Stomach (tissue), 4 donors: ENCODE measurements at regions not wholly inside any gene's neighbourhood (a gene's known extent, or its start where the extent isn't known, plus 50 kb on each side); places are given as distances from the start of the nearest gene placed in this dataset.

ENCODE experiments used
- CTCF ChIP-seq, 7 experiments: fragments of 450-650 bp in 4 of 7; fragments of 200-600 bp in 3 of 7; sonication (generic) in 3 of 7; IDR thresholded peaks; one replicate each; pipeline ENCODE4 v1.5.1; 2016 to 2019; ENCODE audit warnings: antibody characterized with exemption in 7 of 7, control low read depth in 2 of 7, mild to moderate bottlenecking in 1 of 7
- POLR2AphosphoS5 ChIP-seq, 3 donors: sonication (generic); formaldehyde crosslinking; IDR thresholded peaks; one replicate each; pipeline ENCODE4 v1.6.1; 2016; ENCODE audit warnings: antibody characterized with exemption in 3 of 3

- TF ChIP-seq CTCF (IDR thresholded peaks at IDR 0.05) = no peak
- no peak for TF ChIP-seq POLR2AphosphoS5 (IDR thresholded peaks at IDR 0.05)
Measured at GRCh38 chr18:10127729-10128128, 213.9 kb downstream of the VAPA start.
